GM18526 (cell line): ENCODE measurements at regions not wholly inside any gene's neighbourhood (a gene's known extent, or its start where the extent isn't known, plus 50 kb on each side); places are given as distances from the start of the nearest gene placed in this dataset.

ENCODE experiments used
- POLR2A ChIP-seq: IDR thresholded peaks from 3 replicates; pipeline ENCODE4 v1.6.1; 2011; ENCODE audit not compliant: insufficient read length; ENCODE audit errors: extremely low read depth

- peak; percentile 93 for TF ChIP-seq POLR2A
Measured at GRCh38 chr1:149636286-149637122, 52.9 kb downstream of the PPIAL4C start.
